ENCODE measurements at regions not wholly inside any gene's neighbourhood (a gene's known extent, or its start where the extent isn't known, plus 50 kb on each side); places are given as distances from the start of the nearest gene placed in this dataset.
"Not testable (repeated sequence)": the region's sequence is repeated elsewhere in the genome, so short reads cannot be mapped to it uniquely, and the experiment has no call there.

GRCh38 chr11:28793282-28793738 lies 685.1 kb downstream of the METTL15 start:
- DNase-seq: no peak

GRCh38 chr11:28792856-28793255 lies 684.7 kb downstream of the METTL15 start:
- no peak for DNase-seq

- DNase-seq: not testable (repeated sequence)
These were observed 679.7 kb downstream of the METTL15 start for GRCh38 chr11:28787897-28788296.

- no peak for DNase-seq
These were observed 668.9 kb downstream of the METTL15 start for GRCh38 chr11:28777126-28777525.

GRCh38 chr11:28773606-28774005 lies 665.4 kb downstream of the METTL15 start:
- no peak for DNase-seq

- DNase-seq: no peak
These were observed 662.6 kb downstream of the METTL15 start for GRCh38 chr11:28770806-28771205.

GRCh38 chr11:28767574-28767973 lies 659.4 kb downstream of the METTL15 start:
- no peak for DNase-seq

GRCh38 chr11:28763876-28764275 lies 655.7 kb downstream of the METTL15 start:
- DNase-seq: no peak

GRCh38 chr11:28763151-28763550 lies 655.0 kb downstream of the METTL15 start:
- no peak for DNase-seq

- DNase-seq: no peak
These were observed 652.6 kb downstream of the METTL15 start for GRCh38 chr11:28760676-28761390.

GRCh38 chr11:28759311-28759710 lies 651.1 kb downstream of the METTL15 start:
- no peak for DNase-seq

- DNase-seq: no peak
These were observed 649.7 kb downstream of the METTL15 start for GRCh38 chr11:28757725-28758515.

- DNase-seq: no peak
These were observed 648.8 kb downstream of the METTL15 start for GRCh38 chr11:28756977-28757376.

- no peak for DNase-seq
These were observed 634.9 kb downstream of the METTL15 start for GRCh38 chr11:28743061-28743550.

- no peak for DNase-seq
These were observed 631.5 kb downstream of the METTL15 start for GRCh38 chr11:28739489-28740280.

- no peak for DNase-seq
These were observed 630.4 kb downstream of the METTL15 start for GRCh38 chr11:28738549-28738948.

GRCh38 chr11:28736256-28736655 lies 628.1 kb downstream of the METTL15 start:
- no peak for DNase-seq

- DNase-seq: no peak
These were observed 627.3 kb downstream of the METTL15 start for GRCh38 chr11:28735511-28735910.

- DNase-seq: no peak
These were observed 622.7 kb downstream of the METTL15 start for GRCh38 chr11:28730889-28731288.

- no peak for DNase-seq
These were observed 622.1 kb downstream of the METTL15 start for GRCh38 chr11:28730336-28730735.

GRCh38 chr11:28729339-28729738 lies 621.2 kb downstream of the METTL15 start:
- DNase-seq: no peak

GRCh38 chr11:28728666-28729065 lies 620.5 kb downstream of the METTL15 start:
- no peak for DNase-seq

- no peak for DNase-seq
These were observed 619.1 kb downstream of the METTL15 start for GRCh38 chr11:28727254-28727653.
